Chondrocyte (in vitro differentiated cells): ENCODE measurements at regions not wholly inside any gene's neighbourhood (a gene's known extent, or its start where the extent isn't known, plus 50 kb on each side); places are given as distances from the start of the nearest gene placed in this dataset. TPM values are rescaled to one million over a fixed set of nuclear protein-coding genes. Genes with fewer than 3 reads are reported as not detected.

Experiments used
- DNase-seq: peaks from one replicate; pipeline ENCODE4 v3.0.0; 2021; ENCODE audit warnings: mixed read lengths, low spot score
- H3K27ac Mint-ChIP-seq: one replicate; pipeline ENCODE4 v1.8.0; 2021; ENCODE audit warnings: mild to moderate bottlenecking, moderate library complexity, mixed read lengths; ENCODE audit not compliant: unreplicated experiment
- H3K27me3 Mint-ChIP-seq: 2 replicates; pipeline ENCODE4 v1.8.0; 2021; ENCODE audit warnings: low read depth, mixed read lengths
- H3K36me3 Mint-ChIP-seq: 2 replicates; pipeline ENCODE4 v1.8.0; 2021; ENCODE audit warnings: low read depth, mixed read lengths
- H3K4me1 Mint-ChIP-seq: 2 replicates; pipeline ENCODE4 v1.8.0; 2021; ENCODE audit warnings: low read depth, mild to moderate bottlenecking, mixed read lengths
- H3K4me3 Mint-ChIP-seq: one replicate; pipeline ENCODE4 v1.8.0; 2021; ENCODE audit warnings: mild to moderate bottlenecking, moderate library complexity, mixed read lengths; ENCODE audit not compliant: unreplicated experiment
- H3K9me3 Mint-ChIP-seq: 2 replicates; pipeline ENCODE4 v1.8.0; 2021; ENCODE audit warnings: low read depth, mixed read lengths
- microRNA-seq: library from miRNA; unstranded; fragments of <30 nt; microRNA quantifications from one replicate; pipeline ENCODE4 v1.2.0, GENCODE V29; 2020; ENCODE audit warnings: borderline number of aligned reads
- TF ChIP-seq, protein P1 (sequence below): fragments of 200-600 bp; sonication (generic); IDR thresholded peaks from 2 replicates; pipeline ENCODE4 v1.5.0; 2021; ENCODE audit warnings: antibody characterized with exemption, mild to moderate bottlenecking, moderate library complexity

DNA sequence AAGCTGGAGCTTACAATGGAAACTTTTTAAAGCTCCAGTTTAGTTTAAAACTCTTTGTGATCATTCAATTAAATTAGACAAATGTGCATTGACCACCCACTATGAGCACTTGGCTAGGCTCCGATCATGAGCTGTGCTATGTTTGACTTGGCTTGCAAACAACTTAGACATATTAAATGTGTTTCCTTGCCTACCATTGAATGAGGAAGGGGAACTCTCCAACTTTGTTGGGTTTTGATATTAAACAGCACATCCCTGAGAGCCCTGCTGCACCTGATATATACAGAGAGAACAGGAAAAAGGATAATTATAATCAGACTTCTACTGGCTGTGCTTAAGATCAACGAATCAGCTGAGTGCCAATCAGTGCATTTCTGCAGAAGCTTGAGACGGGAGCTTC, 71.4 kb upstream of the ADGRL3 start:
- TF ChIP-seq, protein P1, sequence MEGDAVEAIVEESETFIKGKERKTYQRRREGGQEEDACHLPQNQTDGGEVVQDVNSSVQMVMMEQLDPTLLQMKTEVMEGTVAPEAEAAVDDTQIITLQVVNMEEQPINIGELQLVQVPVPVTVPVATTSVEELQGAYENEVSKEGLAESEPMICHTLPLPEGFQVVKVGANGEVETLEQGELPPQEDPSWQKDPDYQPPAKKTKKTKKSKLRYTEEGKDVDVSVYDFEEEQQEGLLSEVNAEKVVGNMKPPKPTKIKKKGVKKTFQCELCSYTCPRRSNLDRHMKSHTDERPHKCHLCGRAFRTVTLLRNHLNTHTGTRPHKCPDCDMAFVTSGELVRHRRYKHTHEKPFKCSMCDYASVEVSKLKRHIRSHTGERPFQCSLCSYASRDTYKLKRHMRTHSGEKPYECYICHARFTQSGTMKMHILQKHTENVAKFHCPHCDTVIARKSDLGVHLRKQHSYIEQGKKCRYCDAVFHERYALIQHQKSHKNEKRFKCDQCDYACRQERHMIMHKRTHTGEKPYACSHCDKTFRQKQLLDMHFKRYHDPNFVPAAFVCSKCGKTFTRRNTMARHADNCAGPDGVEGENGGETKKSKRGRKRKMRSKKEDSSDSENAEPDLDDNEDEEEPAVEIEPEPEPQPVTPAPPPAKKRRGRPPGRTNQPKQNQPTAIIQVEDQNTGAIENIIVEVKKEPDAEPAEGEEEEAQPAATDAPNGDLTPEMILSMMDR: no peak
- no peak for DNase-seq
- H3K4me1 Mint-ChIP-seq: no peaks in the 10 kb centered on the region
- H3K9me3 Mint-ChIP-seq: peaks cover 15% of the 10 kb centered on the region
- no peak overlapping the region for H3K4me3 Mint-ChIP-seq
- no peaks in the 10 kb centered on the region for H3K27me3 Mint-ChIP-seq
- H3K27ac Mint-ChIP-seq: no peak overlapping the region
- H3K36me3 Mint-ChIP-seq: peaks cover 4% of the 10 kb centered on the region

DNA sequence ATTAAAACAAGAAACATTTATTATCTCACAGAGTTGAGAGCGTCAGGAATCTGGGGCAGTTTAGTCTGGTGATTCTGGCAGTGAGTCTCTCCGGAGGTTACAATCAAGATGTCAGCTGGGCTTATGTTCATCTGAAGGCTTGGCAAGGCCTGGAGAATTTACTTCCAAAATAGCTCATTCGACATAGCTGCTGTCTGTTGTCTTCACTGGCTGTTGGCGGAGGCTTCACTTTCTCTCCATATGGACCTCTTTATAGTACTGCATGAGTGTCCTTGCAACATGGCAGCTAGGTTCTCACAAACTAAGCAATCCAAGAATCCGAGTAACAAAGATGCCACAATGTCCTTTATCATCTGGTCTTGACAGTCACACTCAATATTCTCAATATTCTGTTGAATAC, 70.2 kb upstream of the ADGRL3 start:
- Mint-ChIP-seq H3K27ac (no peak overlapping the region), H3K4me1 (no peaks in the 10 kb centered on the region), H3K9me3 (peaks cover 2% of the 10 kb centered on the region), H3K36me3 (no peaks in the 10 kb centered on the region), H3K4me3 (no peak overlapping the region), H3K27me3 (no peaks in the 10 kb centered on the region)
- TF ChIP-seq, protein P1: no peak
- DNase-seq: no peak

DNA sequence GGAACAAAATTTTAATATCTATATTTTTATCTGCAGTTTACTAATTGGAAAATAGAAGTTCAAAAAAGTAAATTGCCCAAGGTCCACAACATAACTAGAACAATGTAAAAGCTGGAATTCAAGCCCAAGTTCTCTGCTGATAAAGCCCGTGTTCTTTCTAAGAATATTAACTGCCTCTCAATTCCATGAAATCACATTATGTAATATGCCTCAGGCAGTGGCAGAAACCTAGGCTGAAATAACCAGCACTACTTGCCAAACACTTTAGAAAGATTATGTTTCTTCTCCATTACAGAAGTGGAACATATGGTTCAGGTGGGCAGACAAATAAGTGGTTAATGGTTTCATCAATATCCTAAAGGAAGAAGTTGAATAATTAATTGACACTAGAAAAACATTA, 56.7 kb upstream of the ADGRL3 start:
- H3K27ac Mint-ChIP-seq: no peak overlapping the region
- H3K9me3 Mint-ChIP-seq: no peaks in the 10 kb centered on the region
- TF ChIP-seq, protein P1: no peak
- no peak for DNase-seq
- H3K4me1 Mint-ChIP-seq: no peaks in the 10 kb centered on the region
- H3K27me3 Mint-ChIP-seq: no peaks in the 10 kb centered on the region
- no peak overlapping the region for H3K4me3 Mint-ChIP-seq
- H3K36me3 Mint-ChIP-seq: no peaks in the 10 kb centered on the region

DNA sequence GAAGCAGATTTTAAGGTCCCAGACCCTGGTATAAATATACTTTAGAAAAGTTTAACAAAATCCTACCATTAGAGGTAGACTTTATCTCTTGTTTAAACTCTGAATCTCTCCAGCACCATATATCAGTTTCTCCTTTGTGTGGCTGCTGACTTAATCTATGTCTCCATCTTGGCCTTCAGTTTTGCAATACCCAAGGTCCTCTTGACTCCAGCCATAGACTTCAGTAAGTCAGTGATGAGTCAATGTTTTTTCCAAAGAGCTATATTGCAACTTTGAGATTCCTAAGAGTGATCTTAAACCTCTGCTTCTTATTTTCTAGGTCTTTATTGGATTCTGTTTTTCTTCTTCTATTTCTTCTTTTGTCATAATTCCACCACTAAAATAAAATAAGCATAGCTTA, 50.8 kb upstream of the ADGRL3 start:
- Mint-ChIP-seq H3K9me3 (no peaks in the 10 kb centered on the region), H3K36me3 (no peaks in the 10 kb centered on the region), H3K4me3 (no peak overlapping the region), H3K27ac (no peak overlapping the region), H3K27me3 (no peaks in the 10 kb centered on the region), H3K4me1 (no peaks in the 10 kb centered on the region)
- TF ChIP-seq, protein P1: no peak
- DNase-seq: no peak

Small RNA genes in the stretch of these regions (microRNA-seq; reads per million reads assigned to microRNA genes)
- gene MIR548AG1: not detected
